ENCODE measurements at regions not wholly inside any gene's neighbourhood (a gene's known extent, or its start where the extent isn't known, plus 50 kb on each side); places are given as distances from the start of the nearest gene placed in this dataset.

GRCh38 chr3:181276358-181276896 is 286.9 kb upstream of the DNAJC19 start:
- DNase-seq (ENCODE audit: low read depth) = no peak
- Histone ChIP-seq H3K27me3 (ENCODE audit: control insufficient read depth, insufficient read depth, low read length) (no peaks in the 10 kb centered on the region), H3K36me3 (ENCODE audit: control insufficient read depth, insufficient read depth, low read length) (no peaks in the 10 kb centered on the region), H3K4me3 (ENCODE audit: low read depth, low read length) (no peak overlapping the region)
- TF ChIP-seq CTCF (IDR thresholded peaks at IDR 0.05; ENCODE audit: insufficient read depth, low read length, poor library complexity, severe bottlenecking) = no peak

- Histone ChIP-seq H3K27me3 (ENCODE audit: control insufficient read depth, insufficient read depth, low read length) (no peaks in the 10 kb centered on the region), H3K36me3 (ENCODE audit: control insufficient read depth, insufficient read depth, low read length) (no peaks in the 10 kb centered on the region), H3K4me3 (ENCODE audit: low read depth, low read length) (no peak overlapping the region)
- DNase-seq (ENCODE audit: low read depth) = no peak
- TF ChIP-seq CTCF (IDR thresholded peaks at IDR 0.05; ENCODE audit: insufficient read depth, low read length, poor library complexity, severe bottlenecking) = no peak
These were observed 284.5 kb upstream of the DNAJC19 start for GRCh38 chr3:181274025-181274424.

- no peak for DNase-seq (ENCODE audit: low read depth)
- Histone ChIP-seq H3K4me3 (ENCODE audit: low read depth, low read length) (no peak overlapping the region), H3K27me3 (ENCODE audit: control insufficient read depth, insufficient read depth, low read length) (no peaks in the 10 kb centered on the region), H3K36me3 (ENCODE audit: control insufficient read depth, insufficient read depth, low read length) (no peaks in the 10 kb centered on the region)
- no peak for TF ChIP-seq CTCF (IDR thresholded peaks at IDR 0.05; ENCODE audit: insufficient read depth, low read length, poor library complexity, severe bottlenecking)
These were observed 277.8 kb upstream of the DNAJC19 start for GRCh38 chr3:181267312-181267711.

GRCh38 chr3:181265750-181266333 is 276.3 kb upstream of the DNAJC19 start:
- no peak overlapping the region for H3K4me3 ChIP-seq (ENCODE audit: low read depth, low read length)
- H3K36me3 ChIP-seq (ENCODE audit: control insufficient read depth, insufficient read depth, low read length) = no peaks in the 10 kb centered on the region
- H3K27me3 ChIP-seq (ENCODE audit: control insufficient read depth, insufficient read depth, low read length) = no peaks in the 10 kb centered on the region
- TF ChIP-seq CTCF (IDR thresholded peaks at IDR 0.05; ENCODE audit: insufficient read depth, low read length, poor library complexity, severe bottlenecking) = no peak
- DNase-seq (ENCODE audit: low read depth) = no peak

GRCh38 chr3:181264486-181264885 is 274.9 kb upstream of the DNAJC19 start:
- TF ChIP-seq CTCF (IDR thresholded peaks at IDR 0.05; ENCODE audit: insufficient read depth, low read length, poor library complexity, severe bottlenecking) = no peak
- H3K27me3 ChIP-seq (ENCODE audit: control insufficient read depth, insufficient read depth, low read length) = no peaks in the 10 kb centered on the region
- no peaks in the 10 kb centered on the region for H3K36me3 ChIP-seq (ENCODE audit: control insufficient read depth, insufficient read depth, low read length)
- no peak for DNase-seq (ENCODE audit: low read depth)
- H3K4me3 ChIP-seq (ENCODE audit: low read depth, low read length) = no peak overlapping the region

GRCh38 chr3:181253796-181254195 is 264.3 kb upstream of the DNAJC19 start:
- DNase-seq (ENCODE audit: low read depth) = no peak
- H3K36me3 ChIP-seq (ENCODE audit: control insufficient read depth, insufficient read depth, low read length) = no peaks in the 10 kb centered on the region

More at GRCh38 chr3:181253796-181254195, 264.3 kb upstream of the DNAJC19 start:
- H3K4me3 ChIP-seq (ENCODE audit: low read depth, low read length) = no peak overlapping the region
- no peak for TF ChIP-seq CTCF (IDR thresholded peaks at IDR 0.05; ENCODE audit: insufficient read depth, low read length, poor library complexity, severe bottlenecking)
- H3K27me3 ChIP-seq (ENCODE audit: control insufficient read depth, insufficient read depth, low read length) = no peaks in the 10 kb centered on the region

All from kidney epithelial cell (primary cell).